HL-60/S4 treated with retinoic acid at 250 ng/mL for 4 days and 3 days (cell line): ENCODE measurements at regions not wholly inside any gene's neighbourhood (a gene's known extent, or its start where the extent isn't known, plus 50 kb on each side); places are given as distances from the start of the nearest gene placed in this dataset.
"Not testable (repeated sequence)": the region's sequence is repeated elsewhere in the genome, so short reads cannot be mapped to it uniquely, and the experiment has no call there.

Experiments used
- in situ Hi-C: fragments of 300-500 bp; cut with MboI; formaldehyde crosslinking; loops from 2 replicates; pipeline ENCODE4 v1.7.0; 2022; ENCODE audit warnings: low sequenced_read_pairs

GRCh38 chr14:29982171-29982570 is 54.5 kb upstream of the PRKD1 start:
- in situ Hi-C loops: no loop called here

GRCh38 chr14:29982993-29983392 is 55.3 kb upstream of the PRKD1 start:
- in situ Hi-C loops: no loop called here

DNA sequence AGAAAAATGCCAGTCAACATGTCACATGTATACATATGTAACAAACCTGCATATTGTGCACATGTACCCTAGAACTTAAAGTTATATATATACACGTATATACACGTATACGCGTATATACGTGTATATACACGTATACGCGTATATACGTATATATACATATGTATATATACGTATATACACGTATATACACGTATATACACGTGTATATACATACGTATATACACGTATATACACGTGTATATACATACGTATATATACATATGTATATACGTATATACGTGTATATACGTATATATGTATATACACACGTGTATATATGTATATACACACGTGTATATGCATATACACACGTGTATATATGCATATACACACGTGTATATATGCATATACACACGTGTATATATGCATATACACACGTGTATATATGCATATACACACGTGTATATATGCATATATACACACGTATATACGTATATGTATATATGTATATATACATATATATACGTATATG is 62.8 kb upstream of the PRKD1 start:
- in situ Hi-C loops: not testable (repeated sequence)

- in situ Hi-C loops: no loop called here
Observed at GRCh38 chr14:29990993-29991392, 63.3 kb upstream of the PRKD1 start.

- in situ Hi-C loops: no loop called here
Observed at GRCh38 chr14:29993143-29993542, 65.5 kb upstream of the PRKD1 start.

DNA sequence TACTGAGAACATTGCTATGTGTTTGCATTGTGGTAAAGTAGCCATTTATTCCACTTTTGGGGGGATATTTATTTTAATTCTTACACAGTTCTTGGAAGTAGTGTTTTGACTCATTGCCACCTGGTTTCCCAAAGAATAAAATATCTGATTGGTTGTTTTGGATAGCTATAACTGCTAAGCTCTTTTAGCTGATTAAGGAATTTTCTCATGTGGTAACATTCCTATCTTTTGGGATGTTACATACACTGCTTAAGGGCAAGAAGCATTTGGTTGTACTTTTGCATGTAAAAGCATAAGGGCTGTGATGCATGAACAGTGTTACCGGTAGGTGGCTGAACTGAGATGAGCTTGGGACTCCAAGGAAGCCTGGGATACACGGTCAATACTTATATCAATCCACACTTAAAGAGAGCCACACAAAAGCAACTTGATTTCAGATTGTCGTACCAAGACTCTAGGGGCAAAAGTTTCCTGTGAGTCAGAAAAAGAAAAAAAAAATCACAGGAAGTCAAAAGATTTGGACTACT is 71.4 kb upstream of the PRKD1 start:
- in situ Hi-C loops: no loop called here

DNA sequence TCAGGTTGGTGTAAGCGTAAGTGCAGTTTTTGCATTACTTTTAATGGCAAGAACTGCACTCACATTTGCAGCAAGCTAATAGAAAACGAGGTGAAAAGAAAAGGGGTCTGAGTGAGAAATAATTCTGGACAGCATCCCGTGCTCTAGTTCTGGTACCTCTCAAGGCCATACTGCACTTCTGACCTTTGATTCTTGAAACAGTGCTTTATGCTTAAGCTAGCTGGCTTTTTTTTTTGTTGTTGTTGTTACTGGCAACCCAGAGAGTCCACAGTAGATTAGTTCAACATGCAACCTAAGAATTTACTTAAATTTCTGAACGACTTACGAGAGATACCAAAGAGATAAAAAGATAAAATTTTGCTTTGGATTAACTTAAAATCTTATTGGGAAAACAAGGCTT is 75.2 kb upstream of the PRKD1 start:
- in situ Hi-C loops: no loop called here

- in situ Hi-C loops: no loop called here
Observed at GRCh38 chr14:30005114-30005808, 77.6 kb upstream of the PRKD1 start.

DNA sequence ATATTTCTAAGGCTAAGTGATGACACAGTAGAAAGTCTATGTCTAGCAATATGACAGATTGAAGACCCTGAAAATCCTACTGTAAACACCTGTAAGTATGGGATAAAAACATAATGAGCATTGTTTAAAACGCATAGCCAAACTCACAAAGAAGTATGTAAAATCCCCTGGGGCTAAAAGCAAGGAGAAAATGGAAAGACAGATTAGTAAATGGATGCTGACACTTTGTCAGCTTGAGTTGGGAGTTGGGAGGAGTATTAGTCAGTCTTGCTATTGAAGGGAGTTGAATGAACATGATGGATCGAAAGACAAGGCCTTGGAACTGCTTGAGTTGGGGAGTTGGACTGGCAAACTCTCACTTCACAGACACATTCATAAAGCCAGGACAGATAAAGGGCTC is 79.0 kb upstream of the PRKD1 start:
- in situ Hi-C loops: no loop called here

DNA sequence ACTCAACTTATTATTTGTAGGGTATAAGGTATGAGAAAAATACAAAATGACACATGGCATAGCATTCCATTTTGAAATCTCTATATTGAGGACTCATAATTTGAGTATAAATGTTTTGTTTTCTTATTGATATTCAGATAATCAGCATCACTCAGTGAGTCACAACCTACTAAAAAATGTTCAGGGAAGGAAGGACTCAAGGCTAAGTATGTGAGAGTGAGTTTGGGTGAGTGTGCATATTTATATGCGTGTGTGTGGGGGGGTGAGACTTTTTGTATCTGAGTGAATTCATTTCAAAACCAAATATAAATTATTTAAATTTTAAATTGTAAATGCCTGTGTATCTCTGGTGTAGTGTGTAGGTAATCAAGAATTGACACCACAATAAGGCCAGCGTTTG is 87.8 kb upstream of the PRKD1 start:
- in situ Hi-C loops: no loop called here

GRCh38 chr14:30016002-30016401 is 88.4 kb upstream of the PRKD1 start:
- in situ Hi-C loops: no loop called here

- in situ Hi-C loops: no loop called here
Observed at GRCh38 chr14:30017370-30017993, 89.8 kb upstream of the PRKD1 start.

DNA sequence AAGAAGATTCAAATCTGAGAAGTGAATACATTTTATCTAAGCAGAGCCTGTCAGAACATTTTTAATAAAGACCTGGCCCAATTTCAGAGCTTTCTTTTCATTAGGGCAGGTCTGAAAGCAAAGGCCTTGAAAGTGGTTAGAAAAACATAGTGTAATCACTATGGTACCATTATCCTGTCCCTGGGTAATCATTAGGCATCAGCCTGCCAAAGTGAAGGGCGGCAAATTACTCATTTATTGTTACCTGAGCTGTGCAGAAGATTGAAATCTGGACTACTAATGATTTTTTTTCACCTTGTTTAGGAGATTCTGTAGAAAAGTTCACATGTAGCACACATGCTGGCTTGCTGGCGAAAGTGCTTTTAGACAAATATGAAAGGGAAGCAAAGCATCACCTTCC is 92.6 kb upstream of the PRKD1 start:
- in situ Hi-C loops: no loop called here

DNA sequence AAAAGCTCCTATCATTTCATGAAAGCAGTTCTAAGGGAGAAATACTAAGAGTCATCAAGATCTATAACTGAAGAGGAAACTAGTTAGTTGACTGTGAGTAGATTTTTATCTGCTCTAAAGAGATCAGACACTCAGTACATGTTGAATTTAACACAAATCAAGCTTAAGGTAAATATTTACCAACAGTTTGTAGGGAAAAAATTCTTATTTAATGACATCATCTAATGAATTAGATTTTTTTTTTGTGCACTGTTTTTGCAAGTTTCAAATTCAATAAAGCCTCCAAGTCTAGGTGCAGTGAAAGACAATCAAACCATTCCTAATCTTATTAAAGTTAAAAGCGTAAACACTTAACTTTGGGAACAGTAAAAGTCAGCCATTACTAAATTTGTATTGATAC is 93.0 kb upstream of the PRKD1 start:
- in situ Hi-C loops: no loop called here

DNA sequence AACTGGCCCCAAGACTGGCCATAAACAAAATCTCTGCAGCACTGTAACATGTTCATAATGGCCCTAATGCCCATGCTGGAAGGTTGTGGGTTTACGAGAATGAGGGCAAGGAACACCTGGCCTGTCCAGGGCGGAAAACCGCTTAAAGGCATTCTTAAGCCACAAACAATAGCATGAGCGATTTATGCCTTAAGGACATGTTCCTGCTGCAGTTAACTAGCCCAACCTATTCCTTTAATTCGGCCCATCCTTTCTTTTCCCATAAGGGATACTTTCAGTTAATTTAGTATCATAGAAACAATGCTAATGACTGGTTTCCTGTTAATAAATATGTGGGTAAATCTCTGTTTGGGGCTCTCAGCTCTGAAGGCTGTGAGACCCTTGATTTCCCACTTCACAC is 95.7 kb upstream of the PRKD1 start:
- in situ Hi-C loops: not testable (repeated sequence)

GRCh38 chr14:30034152-30034551 is 106.5 kb upstream of the PRKD1 start:
- in situ Hi-C loops: no loop called here

GRCh38 chr14:30035361-30035760 is 107.7 kb upstream of the PRKD1 start:
- in situ Hi-C loops: no loop called here

GRCh38 chr14:30045720-30046119 is 118.1 kb upstream of the PRKD1 start:
- in situ Hi-C loops: no loop called here

DNA sequence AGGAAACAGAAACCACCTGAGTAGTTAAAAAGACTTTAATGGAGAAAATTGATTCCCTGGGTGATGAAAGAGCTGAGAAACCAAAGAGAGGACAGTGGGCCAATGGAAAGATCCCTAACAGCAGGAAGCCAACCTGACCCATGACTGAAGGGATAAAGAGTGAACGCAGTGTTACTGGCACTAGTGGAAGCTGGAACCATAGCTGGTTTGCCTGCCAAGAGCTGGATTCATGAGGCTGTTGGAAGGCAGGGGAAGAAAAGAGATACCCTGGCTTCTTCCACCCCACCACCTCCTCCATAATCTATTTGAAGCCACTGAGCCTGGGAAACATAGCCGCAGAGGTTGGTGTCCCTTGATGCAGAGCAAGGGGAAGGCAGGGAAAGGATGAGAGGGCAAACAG is 125.5 kb upstream of the PRKD1 start:
- in situ Hi-C loops: no loop called here

- in situ Hi-C loops: no loop called here
Observed at GRCh38 chr14:30054201-30054600, 126.6 kb upstream of the PRKD1 start.

DNA sequence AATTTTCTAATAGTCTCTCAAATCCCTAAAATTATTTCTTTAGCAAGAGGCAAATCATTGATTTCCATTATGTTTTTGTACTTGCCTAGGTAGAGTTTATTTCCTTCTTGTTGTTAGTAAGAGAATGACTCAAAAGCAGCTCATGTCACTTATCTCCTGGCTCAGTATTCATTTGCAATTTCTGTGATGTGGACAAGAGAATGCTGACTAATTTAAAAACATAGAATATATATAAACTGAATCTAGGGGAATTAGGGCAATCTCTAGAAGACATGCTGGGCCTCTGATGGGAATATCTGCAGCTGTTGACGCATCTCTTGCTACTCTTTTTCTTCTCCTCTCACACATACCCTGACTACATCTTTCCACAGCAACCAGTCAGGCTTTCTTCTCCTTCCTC is 130.8 kb upstream of the PRKD1 start:
- in situ Hi-C loops: no loop called here

GRCh38 chr14:30063746-30064145 is 136.1 kb upstream of the PRKD1 start:
- in situ Hi-C loops: no loop called here
